ENCODE measurements at regions not wholly inside any gene's neighbourhood (a gene's known extent, or its start where the extent isn't known, plus 50 kb on each side); places are given as distances from the start of the nearest gene placed in this dataset.
"Not testable (repeated sequence)": the region's sequence is repeated elsewhere in the genome, so short reads cannot be mapped to it uniquely, and the experiment has no call there.

DNA sequence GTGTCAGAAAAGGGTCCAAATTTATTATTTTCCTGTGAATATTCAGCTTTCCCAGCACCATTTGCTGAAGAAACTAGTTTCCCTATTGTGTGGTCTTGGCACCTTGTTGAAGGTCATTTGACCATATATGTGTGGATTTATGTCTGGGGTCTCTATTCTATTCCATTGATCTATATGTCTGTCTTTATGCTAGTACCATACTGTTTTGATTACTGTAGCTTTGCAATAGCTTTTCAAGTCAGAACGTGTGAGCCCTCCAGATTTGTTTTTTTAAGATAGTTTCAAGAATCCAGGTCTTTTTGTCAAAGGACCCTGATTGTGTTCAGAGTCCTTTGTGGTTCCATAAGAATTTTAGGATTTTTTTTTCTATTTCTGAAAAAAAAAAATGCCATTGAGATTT lies 79.0 kb upstream of the WAC start:
- ATAC-seq (no peak), DNase-seq (no peak)
- no peaks in the 10 kb centered on the region for H3K36me3 ChIP-seq (ENCODE audit: insufficient read depth in 1 of 2, low read depth in 1 of 2)
- TF ChIP-seq, protein P1, sequence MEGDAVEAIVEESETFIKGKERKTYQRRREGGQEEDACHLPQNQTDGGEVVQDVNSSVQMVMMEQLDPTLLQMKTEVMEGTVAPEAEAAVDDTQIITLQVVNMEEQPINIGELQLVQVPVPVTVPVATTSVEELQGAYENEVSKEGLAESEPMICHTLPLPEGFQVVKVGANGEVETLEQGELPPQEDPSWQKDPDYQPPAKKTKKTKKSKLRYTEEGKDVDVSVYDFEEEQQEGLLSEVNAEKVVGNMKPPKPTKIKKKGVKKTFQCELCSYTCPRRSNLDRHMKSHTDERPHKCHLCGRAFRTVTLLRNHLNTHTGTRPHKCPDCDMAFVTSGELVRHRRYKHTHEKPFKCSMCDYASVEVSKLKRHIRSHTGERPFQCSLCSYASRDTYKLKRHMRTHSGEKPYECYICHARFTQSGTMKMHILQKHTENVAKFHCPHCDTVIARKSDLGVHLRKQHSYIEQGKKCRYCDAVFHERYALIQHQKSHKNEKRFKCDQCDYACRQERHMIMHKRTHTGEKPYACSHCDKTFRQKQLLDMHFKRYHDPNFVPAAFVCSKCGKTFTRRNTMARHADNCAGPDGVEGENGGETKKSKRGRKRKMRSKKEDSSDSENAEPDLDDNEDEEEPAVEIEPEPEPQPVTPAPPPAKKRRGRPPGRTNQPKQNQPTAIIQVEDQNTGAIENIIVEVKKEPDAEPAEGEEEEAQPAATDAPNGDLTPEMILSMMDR (IDR thresholded peaks at IDR 0.05), result no peak
- H3K27ac ChIP-seq, result no peak overlapping the region
- peaks cover 7% of the 10 kb centered on the region for H3K9me3 ChIP-seq
- H3K4me1 ChIP-seq, result no peaks in the 10 kb centered on the region
- WGBS, 3 donors, result 71 to 88% (median 83%) methylated on average over 1 of the region's 1 CpG
- H3K27me3 ChIP-seq (ENCODE audit: insufficient read depth in 3 of 3, low read length in 2 of 3), result peaks cover 0 to 4% (median 0%) of the 10 kb centered on the region in 3 donors
- H3K4me3 ChIP-seq, result no peak overlapping the region
- intact Hi-C loops (cut with DNase I), result no loop called here

- 64 to 86% (median 83%) methylated on average over 2 of the region's 2 CpGs for WGBS, 3 donors
Observed at GRCh38 chr10:28457110-28457509, 75.8 kb upstream of the WAC start.

DNA sequence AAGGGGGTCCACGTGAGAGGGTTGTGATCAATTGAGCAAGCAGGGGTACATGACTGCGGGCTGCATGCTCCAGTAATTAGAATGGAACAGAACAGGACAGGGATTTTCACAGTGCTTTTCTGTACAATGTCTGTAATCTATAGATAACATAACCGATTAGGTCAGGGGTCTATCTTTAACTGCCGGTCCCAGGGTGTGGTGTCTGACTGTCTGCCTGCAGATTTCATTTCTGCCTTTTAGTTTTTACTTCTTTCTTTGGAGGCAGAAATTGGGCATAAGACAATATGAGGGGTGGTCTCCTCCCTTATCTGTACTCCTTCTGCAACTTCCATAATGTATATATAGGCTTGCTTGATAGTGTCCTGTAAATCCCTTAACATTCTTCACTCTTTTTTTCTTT lies 75.0 kb upstream of the WAC start:
- ATAC-seq; H3K27ac ChIP-seq; DNase-seq; H3K9me3 ChIP-seq; H3K4me1 ChIP-seq; H3K36me3 ChIP-seq (ENCODE audit: insufficient read depth in 1 of 2, low read depth in 1 of 2); intact Hi-C loops (cut with DNase I); H3K4me3 ChIP-seq; H3K27me3 ChIP-seq (ENCODE audit: insufficient read depth in 3 of 3, low read length in 2 of 3): not testable (repeated sequence)
- 65 to 75% (median 68%) methylated on average over 4 of the region's 4 CpGs for WGBS, 3 donors

More at GRCh38 chr10:28457110-28457509, 75.8 kb upstream of the WAC start:
- H3K9me3 ChIP-seq, result peaks cover 7% of the 10 kb centered on the region
- peaks cover 0 to 4% (median 0%) of the 10 kb centered on the region in 3 donors for H3K27me3 ChIP-seq (ENCODE audit: insufficient read depth in 3 of 3, low read length in 2 of 3)
- H3K36me3 ChIP-seq (ENCODE audit: insufficient read depth in 1 of 2, low read depth in 1 of 2), result no peaks in the 10 kb centered on the region
- no peak overlapping the region for H3K4me3 ChIP-seq
- ATAC-seq (no peak), DNase-seq (no peak)
- TF ChIP-seq, protein P1 (IDR thresholded peaks at IDR 0.05), result no peak
- intact Hi-C loops (cut with DNase I), result no loop called here
- no peak overlapping the region for H3K27ac ChIP-seq
- H3K4me1 ChIP-seq, result no peaks in the 10 kb centered on the region

- ATAC-seq, result no peak
- intact Hi-C loops (cut with DNase I), result no loop called here
- TF ChIP-seq, protein P1 (IDR thresholded peaks at IDR 0.05), result no peak
- DNase-seq, result no peak
- H3K9me3 ChIP-seq, result no peaks in the 10 kb centered on the region
- H3K27ac ChIP-seq, result no peak overlapping the region
- H3K4me1 ChIP-seq, result no peaks in the 10 kb centered on the region
- H3K36me3 ChIP-seq (ENCODE audit: insufficient read depth in 1 of 2, low read depth in 1 of 2), result no peaks in the 10 kb centered on the region
- no peaks in the 10 kb centered on the region for H3K27me3 ChIP-seq (ENCODE audit: insufficient read depth in 3 of 3, low read length in 2 of 3)
- WGBS, 3 donors, result 79 to 93% (median 81%) methylated on average over 1 to 4 of the region's 4 CpGs
- H3K4me3 ChIP-seq, result no peak overlapping the region
Observed at GRCh38 chr10:28459453-28460144, 73.3 kb upstream of the WAC start.

DNA sequence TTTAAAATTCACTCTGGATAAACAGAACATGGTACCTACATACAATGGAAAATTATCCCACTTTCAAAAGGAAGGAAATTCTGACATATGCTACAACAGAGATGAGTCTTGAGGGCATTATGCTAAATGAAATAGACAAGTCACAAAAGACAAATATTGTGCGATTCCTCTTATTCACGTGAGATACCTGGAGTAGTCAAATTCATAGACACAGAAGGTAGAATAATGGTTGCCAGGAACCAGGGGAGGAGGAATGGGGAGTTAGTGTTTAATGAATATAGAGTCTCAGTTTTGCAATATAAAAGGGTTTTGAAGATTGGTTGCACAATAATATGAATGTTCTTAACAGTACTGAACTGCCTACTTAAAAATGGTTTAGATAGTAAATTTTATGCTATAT lies 69.8 kb upstream of the WAC start:
- no peak overlapping the region for H3K4me3 ChIP-seq
- intact Hi-C loops (cut with DNase I), result no loop called here
- H3K27me3 ChIP-seq (ENCODE audit: insufficient read depth in 3 of 3, low read length in 2 of 3), result no peaks in the 10 kb centered on the region
- no peak overlapping the region for H3K27ac ChIP-seq
- no peaks in the 10 kb centered on the region for H3K36me3 ChIP-seq (ENCODE audit: insufficient read depth in 1 of 2, low read depth in 1 of 2)
- TF ChIP-seq, protein P1 (IDR thresholded peaks at IDR 0.05), result no peak
- no peaks in the 10 kb centered on the region for H3K9me3 ChIP-seq
- WGBS, 3 donors, result 83 to 90% (median 87%) methylated on average over 2 of the region's 2 CpGs
- no peaks in the 10 kb centered on the region for H3K4me1 ChIP-seq
- DNase-seq (no peak), ATAC-seq (no peak)
